ENCODE measurements at regions not wholly inside any gene's neighbourhood (a gene's known extent, or its start where the extent isn't known, plus 50 kb on each side); places are given as distances from the start of the nearest gene placed in this dataset.

DNA sequence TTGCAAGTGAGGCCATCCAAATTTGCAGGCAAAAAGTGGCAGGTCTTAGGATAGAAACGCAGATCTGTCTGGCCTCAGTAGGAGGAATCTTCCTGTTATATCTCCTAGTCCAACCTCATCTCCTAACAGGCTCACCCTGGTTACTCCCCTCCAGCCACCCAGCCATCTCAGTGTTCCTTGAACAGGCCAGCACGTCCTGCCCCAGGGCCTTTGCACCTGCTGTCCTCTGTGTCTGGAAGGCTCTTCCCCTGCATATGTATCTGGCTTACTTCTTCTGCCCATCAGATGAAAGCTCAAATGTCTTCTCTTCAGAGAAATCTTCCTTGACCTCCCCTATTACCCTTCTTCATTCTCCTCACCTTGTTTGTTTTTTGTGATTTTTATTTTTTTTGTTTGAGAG is 107.3 kb upstream of the ALDH1B1 start:
- no peaks in the 10 kb centered on the region for H3K36me3 Mint-ChIP-seq (ENCODE audit: low read depth)
- no peaks in the 10 kb centered on the region for H3K27me3 Mint-ChIP-seq
- no peak overlapping the region for H3K27ac Mint-ChIP-seq
- H3K9me3 Mint-ChIP-seq, result no peaks in the 10 kb centered on the region
- no peak overlapping the region for H3K4me3 Mint-ChIP-seq
- no peaks in the 10 kb centered on the region for H3K4me1 Mint-ChIP-seq (ENCODE audit: low read depth)

DNA sequence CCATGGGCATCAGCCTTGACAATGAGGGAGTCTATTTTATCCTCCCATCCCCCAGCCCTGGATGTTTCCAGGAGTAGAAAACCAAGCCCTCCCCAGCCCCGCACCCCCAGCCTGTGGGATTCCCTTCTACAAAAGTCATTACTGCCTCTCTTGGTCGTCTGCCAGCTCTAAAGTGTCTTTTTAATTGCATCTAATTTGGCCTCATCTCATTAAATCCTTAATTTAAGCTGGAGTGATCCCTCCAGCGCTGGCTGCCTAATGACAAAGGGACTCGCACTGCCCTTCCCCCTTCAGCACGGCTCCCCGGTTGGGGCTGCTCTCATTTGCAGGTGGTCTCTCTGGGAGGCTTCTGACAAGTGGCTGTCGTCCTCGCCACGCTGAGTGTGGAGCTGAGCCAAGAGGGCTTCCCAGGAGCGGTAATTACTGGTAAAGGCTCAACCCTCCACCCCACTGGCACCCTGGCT is 107.9 kb upstream of the ALDH1B1 start:
- H3K4me1 Mint-ChIP-seq (ENCODE audit: low read depth), result peaks cover 2% of the 10 kb centered on the region
- no peak overlapping the region for H3K27ac Mint-ChIP-seq
- H3K9me3 Mint-ChIP-seq, result no peaks in the 10 kb centered on the region
- no peak overlapping the region for H3K4me3 Mint-ChIP-seq
- no peaks in the 10 kb centered on the region for H3K36me3 Mint-ChIP-seq (ENCODE audit: low read depth)
- H3K27me3 Mint-ChIP-seq, result no peaks in the 10 kb centered on the region

DNA sequence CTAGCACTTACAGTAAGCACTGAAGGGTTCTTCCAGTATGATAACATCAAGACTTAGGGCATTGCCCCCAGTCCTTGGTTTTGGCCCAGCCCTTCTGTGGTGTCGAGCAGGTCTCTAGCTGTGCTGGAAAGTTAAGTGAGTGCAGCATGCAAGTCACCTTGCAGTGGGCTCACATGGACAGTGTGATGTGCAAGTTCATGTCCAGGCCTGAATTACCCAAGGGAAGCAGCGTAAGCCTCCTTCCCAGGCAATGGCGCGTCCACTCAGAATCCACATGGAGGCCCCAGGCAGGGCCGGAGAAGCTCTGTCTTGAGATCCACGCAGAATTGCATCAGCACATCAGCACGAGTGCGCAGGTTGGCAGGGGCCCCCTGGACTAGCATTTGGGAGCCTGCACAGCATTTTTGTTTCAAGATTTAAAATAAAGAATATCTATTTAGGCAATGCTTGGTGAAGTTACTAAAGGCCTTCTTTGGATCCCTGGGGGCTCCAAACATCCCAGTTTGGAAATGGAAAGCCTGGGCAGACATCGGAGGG is 108.4 kb upstream of the ALDH1B1 start:
- H3K4me1 Mint-ChIP-seq (ENCODE audit: low read depth), result peaks cover 7% of the 10 kb centered on the region
- H3K9me3 Mint-ChIP-seq, result no peaks in the 10 kb centered on the region
- H3K4me3 Mint-ChIP-seq, result no peak overlapping the region
- H3K27me3 Mint-ChIP-seq, result no peaks in the 10 kb centered on the region
- no peaks in the 10 kb centered on the region for H3K36me3 Mint-ChIP-seq (ENCODE audit: low read depth)
- H3K27ac Mint-ChIP-seq, result no peak overlapping the region

DNA sequence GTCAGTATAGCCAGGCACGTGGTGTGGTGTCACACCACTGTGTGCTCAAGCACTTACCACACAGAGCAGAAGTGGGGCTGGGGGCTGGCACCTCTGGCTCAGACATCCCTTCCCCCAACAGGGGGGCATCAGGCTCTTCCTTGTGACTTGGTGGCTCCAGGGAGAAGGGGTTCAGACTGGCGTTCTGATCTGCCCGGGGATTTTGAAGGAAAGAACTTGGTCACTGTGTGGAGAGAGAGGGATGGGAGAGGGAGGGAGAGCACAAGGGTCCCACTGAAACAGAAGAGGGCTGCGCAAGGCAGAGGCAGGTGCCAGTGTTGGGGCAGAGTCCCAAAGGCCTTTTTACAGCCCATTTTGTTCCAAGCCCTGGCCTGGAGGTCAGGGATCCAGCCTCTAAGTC is 109.7 kb upstream of the ALDH1B1 start:
- Mint-ChIP-seq H3K4me3 (no peak overlapping the region), H3K27ac (no peak overlapping the region), H3K4me1 (ENCODE audit: low read depth) (peaks cover 14% of the 10 kb centered on the region), H3K36me3 (ENCODE audit: low read depth) (no peaks in the 10 kb centered on the region), H3K27me3 (peaks cover 4% of the 10 kb centered on the region), H3K9me3 (no peaks in the 10 kb centered on the region)

DNA sequence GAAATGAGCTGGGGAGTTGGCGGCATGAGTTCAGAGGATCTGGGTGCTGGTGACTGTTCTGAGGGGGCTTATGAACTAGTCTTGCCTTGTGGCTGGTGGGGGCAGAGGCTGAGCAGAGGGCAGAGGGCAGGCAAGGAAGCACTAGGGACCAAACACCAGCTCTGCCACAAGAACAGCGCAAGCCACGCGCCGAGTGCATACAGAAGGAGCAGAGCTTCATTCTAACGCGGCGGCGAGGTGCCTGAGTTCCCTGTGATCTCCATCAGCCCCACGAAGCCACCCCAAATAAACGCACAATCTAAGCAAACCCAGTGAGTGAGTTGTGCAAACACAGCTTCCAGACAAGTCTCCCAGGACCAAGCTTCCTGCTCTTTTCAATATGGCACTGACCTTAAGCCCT is 110.6 kb upstream of the ALDH1B1 start:
- no peaks in the 10 kb centered on the region for H3K36me3 Mint-ChIP-seq (ENCODE audit: low read depth)
- no peak overlapping the region for H3K4me3 Mint-ChIP-seq
- no peaks in the 10 kb centered on the region for H3K9me3 Mint-ChIP-seq
- peaks cover 14% of the 10 kb centered on the region for H3K4me1 Mint-ChIP-seq (ENCODE audit: low read depth)
- H3K27me3 Mint-ChIP-seq, result peaks cover 4% of the 10 kb centered on the region
- no peak overlapping the region for H3K27ac Mint-ChIP-seq

DNA sequence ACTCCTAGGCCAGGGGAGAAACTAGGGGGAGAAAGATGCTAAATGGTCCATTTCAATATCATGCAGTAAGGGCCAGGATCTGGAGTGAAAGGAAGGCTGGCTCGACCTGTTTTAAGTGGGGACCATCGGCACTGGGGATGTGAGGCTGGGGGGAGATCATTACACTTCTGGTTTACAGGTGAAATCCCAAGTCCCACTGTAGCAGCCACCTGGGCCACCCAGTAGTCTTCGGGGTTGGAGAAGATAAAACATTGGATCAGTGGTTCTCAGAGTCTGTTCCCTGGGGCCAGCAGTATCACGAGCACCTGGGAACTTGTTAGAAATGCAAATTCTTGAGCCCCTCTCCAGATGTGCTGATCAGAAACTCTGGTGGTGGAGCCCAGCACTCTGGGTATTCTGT is 111.3 kb upstream of the ALDH1B1 start:
- Mint-ChIP-seq H3K27ac (no peak overlapping the region), H3K4me3 (no peak overlapping the region), H3K27me3 (peaks cover 4% of the 10 kb centered on the region), H3K4me1 (ENCODE audit: low read depth) (peaks cover 14% of the 10 kb centered on the region), H3K36me3 (ENCODE audit: low read depth) (no peaks in the 10 kb centered on the region), H3K9me3 (no peaks in the 10 kb centered on the region)

DNA sequence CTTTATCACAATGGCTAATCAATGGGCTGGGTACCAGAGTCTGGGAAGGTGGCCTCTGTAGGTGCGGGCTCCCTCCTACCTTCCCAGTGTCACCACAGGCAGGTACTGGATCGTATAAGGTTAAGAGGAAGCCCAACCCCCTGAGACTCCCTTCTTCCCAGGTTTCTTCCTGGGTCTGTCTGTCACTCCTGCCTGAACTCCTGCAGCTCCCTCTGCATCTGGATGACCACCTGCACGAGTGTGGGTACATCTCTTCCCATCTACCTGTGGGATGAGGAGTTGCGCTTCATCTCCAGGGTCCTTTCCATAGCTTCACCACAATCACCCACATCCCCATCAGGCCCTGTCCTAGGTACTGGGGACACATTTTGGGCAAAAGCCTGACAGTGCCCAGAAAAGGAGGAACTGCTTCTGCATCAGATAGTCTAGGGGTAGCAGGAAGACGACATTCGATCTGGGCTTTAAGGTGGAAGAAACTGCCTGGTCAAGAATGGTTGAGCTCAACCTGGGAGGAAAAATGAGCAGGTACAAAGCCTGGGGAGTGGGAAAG is 112.2 kb upstream of the ALDH1B1 start:
- Mint-ChIP-seq H3K27me3 (peaks cover 4% of the 10 kb centered on the region), H3K36me3 (ENCODE audit: low read depth) (no peaks in the 10 kb centered on the region), H3K4me1 (ENCODE audit: low read depth) (peaks cover 14% of the 10 kb centered on the region), H3K9me3 (no peaks in the 10 kb centered on the region), H3K4me3 (no peak overlapping the region), H3K27ac (no peak overlapping the region)

DNA sequence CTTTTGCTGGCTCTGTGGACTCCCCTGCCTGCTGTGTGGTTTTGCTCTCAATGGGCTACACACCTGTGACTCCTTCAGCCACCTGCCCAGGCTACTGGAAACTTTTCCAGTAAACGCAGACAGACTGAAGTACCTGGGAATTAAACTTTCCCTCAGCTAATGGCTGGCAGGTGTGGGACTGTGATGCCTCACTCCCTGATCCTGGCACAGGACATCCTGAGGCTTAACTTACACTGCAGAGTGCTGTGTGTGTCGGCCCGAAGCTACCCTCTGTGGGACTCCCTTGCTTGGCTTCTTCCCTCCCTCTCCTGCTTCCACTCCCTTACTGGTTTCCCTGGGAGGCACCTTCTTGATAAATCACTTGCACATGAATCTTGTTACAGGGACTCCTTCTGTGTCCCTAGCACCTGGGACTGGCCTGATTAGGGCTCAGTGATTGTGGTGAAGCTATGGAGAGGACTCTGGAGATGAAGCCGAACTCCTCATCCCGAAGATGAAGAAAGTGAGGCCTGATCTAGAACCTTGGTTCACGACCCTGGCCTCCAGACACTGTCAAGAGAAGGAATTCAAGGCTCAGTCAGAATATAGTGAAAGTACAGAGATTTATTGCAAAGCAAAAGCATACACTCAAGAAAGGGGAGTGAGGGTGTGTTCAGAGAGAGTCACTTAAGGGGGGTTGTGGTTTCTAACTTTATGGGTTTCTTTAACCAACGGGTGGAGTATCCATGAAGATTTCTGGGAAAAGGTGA is 113.4 kb upstream of the ALDH1B1 start:
- no peak overlapping the region for H3K4me3 Mint-ChIP-seq
- H3K4me1 Mint-ChIP-seq (ENCODE audit: low read depth), result peaks cover 14% of the 10 kb centered on the region
- no peaks in the 10 kb centered on the region for H3K36me3 Mint-ChIP-seq (ENCODE audit: low read depth)
- no peak overlapping the region for H3K27ac Mint-ChIP-seq
- H3K27me3 Mint-ChIP-seq, result peaks cover 4% of the 10 kb centered on the region
- no peaks in the 10 kb centered on the region for H3K9me3 Mint-ChIP-seq

DNA sequence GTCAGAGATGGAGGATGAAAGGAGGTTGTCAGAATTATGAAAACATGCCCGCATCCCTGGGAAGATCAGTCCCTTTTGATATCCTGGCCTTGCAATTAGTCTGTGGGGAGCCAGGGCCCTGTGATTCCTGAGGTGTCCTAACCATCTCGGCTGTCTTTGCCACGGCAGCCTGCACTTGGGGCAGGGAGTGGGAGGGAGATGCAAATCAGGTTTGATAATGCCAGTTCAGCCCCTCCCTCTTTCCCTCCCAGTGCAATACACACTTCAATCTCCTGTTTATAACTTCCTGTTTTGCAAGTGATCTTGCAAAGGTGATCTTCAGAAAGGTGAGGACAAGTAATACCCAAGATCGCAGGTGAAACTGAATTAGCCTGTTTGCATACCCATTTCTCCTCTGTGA is 114.0 kb upstream of the ALDH1B1 start:
- Mint-ChIP-seq H3K36me3 (ENCODE audit: low read depth) (no peaks in the 10 kb centered on the region), H3K9me3 (no peaks in the 10 kb centered on the region), H3K27me3 (peaks cover 4% of the 10 kb centered on the region), H3K4me1 (ENCODE audit: low read depth) (peaks cover 14% of the 10 kb centered on the region), H3K27ac (no peak overlapping the region), H3K4me3 (no peak overlapping the region)

DNA sequence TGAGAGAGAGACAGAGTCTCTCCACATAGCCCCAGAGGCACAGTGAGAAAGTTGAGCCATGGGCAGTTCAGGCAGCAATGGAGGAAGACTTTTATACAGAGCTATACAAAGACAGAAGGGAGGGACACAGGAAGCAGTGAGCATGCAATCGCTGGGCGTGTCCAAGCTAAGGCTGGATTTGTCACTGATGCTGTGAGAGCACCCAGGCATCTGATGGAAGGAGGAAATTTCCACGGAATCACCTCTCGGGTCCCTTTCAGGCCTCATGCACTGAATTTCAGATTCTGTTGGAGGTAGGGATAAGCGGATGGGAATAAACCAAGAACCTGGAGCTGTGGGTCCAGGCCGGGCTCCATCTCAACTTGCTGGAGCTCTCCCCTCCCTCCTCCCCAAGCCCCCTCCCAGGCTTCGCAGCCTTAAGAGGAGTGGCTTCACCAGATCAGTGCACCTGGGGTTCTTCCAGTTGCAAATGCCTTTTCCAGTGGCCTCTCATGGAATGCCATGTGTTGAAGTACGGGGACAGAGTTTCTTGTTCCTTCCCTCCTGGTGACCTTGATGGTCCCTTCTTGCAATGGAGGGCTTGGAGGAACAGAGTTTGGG is 114.8 kb upstream of the ALDH1B1 start:
- no peak overlapping the region for H3K27ac Mint-ChIP-seq
- H3K4me1 Mint-ChIP-seq (ENCODE audit: low read depth), result peaks cover 14% of the 10 kb centered on the region
- H3K9me3 Mint-ChIP-seq, result no peaks in the 10 kb centered on the region
- H3K27me3 Mint-ChIP-seq, result peaks cover 4% of the 10 kb centered on the region
- H3K4me3 Mint-ChIP-seq, result no peak overlapping the region
- no peaks in the 10 kb centered on the region for H3K36me3 Mint-ChIP-seq (ENCODE audit: low read depth)

DNA sequence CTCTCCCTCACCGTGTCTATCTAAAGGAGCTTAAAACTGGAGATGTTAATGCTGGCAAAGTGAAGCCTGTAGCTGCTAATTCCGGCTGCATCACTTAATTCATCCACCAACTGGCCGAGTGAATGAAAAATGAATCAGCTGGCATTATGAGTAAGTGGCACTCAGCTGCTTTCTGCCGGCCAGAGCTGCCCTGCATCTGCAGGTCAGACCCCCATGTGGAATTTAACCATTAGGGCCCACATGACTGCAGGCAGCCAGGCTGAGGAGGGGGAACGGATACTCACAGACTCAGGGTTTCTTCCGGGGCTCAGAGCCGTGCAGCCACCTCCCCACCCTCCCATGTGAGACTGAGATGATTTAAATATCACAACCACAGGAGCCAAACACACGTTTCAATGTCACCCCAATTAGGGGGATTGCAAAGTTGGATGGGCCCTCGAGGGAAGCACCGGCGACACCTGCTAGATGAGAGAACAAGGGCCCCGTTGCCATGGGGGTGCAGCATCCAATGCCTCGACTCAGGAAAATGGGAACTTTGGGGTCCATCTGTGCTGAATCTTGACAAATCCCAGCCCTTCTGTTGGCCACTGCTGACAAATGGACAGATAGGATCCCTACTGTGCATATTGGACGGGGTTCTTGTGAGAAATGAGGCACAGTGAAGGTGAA is 115.6 kb upstream of the ALDH1B1 start:
- no peak overlapping the region for H3K27ac Mint-ChIP-seq
- H3K9me3 Mint-ChIP-seq, result no peaks in the 10 kb centered on the region
- H3K36me3 Mint-ChIP-seq (ENCODE audit: low read depth), result no peaks in the 10 kb centered on the region
- peaks cover 4% of the 10 kb centered on the region for H3K27me3 Mint-ChIP-seq
- H3K4me1 Mint-ChIP-seq (ENCODE audit: low read depth), result peaks cover 14% of the 10 kb centered on the region
- H3K4me3 Mint-ChIP-seq, result no peak overlapping the region

DNA sequence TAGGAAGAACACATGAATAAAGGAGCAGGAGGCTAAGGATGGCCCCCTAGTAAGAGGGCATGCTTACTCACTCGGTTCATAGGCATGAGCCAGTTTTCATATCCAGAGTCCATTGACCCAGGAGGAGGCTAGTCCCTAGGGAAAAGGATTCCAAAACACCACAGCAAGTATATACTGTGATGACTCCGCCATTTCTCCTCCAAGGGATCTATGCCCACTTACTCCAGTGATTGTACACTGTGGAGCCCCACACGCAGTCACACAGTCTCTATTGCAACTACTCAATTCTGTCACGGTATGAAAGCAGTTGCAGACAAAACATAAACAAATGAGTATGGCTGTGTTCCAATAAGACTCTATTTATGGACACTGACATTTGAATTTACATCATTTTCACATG is 117.7 kb upstream of the ALDH1B1 start:
- Mint-ChIP-seq H3K27ac (no peak overlapping the region), H3K36me3 (ENCODE audit: low read depth) (no peaks in the 10 kb centered on the region), H3K9me3 (no peaks in the 10 kb centered on the region), H3K4me1 (ENCODE audit: low read depth) (peaks cover 14% of the 10 kb centered on the region), H3K4me3 (no peak overlapping the region), H3K27me3 (peaks cover 4% of the 10 kb centered on the region)

DNA sequence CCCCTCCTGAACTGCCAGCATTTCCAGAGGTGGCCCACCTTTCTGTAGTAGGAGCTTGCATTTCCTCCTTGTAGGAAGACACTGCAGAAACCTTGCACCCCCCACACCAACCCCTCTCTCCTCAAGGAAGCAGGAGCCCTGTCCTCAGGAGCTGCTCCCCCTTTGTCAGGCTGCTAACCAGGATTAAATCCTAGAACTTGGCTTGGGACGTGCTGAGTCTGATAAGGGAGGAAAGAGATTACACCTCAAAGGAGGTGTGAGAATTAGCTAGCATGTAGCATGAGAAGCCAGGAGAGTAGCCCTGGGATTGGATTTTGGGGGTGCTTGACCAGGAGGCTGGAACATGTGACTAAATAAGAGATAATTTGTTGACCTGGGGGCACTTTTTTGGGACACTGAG is 119.8 kb upstream of the ALDH1B1 start:
- H3K9me3 Mint-ChIP-seq, result no peaks in the 10 kb centered on the region
- H3K27ac Mint-ChIP-seq, result no peak overlapping the region
- no peaks in the 10 kb centered on the region for H3K27me3 Mint-ChIP-seq
- no peaks in the 10 kb centered on the region for H3K4me1 Mint-ChIP-seq (ENCODE audit: low read depth)
- H3K4me3 Mint-ChIP-seq, result no peak overlapping the region
- no peaks in the 10 kb centered on the region for H3K36me3 Mint-ChIP-seq (ENCODE audit: low read depth)

DNA sequence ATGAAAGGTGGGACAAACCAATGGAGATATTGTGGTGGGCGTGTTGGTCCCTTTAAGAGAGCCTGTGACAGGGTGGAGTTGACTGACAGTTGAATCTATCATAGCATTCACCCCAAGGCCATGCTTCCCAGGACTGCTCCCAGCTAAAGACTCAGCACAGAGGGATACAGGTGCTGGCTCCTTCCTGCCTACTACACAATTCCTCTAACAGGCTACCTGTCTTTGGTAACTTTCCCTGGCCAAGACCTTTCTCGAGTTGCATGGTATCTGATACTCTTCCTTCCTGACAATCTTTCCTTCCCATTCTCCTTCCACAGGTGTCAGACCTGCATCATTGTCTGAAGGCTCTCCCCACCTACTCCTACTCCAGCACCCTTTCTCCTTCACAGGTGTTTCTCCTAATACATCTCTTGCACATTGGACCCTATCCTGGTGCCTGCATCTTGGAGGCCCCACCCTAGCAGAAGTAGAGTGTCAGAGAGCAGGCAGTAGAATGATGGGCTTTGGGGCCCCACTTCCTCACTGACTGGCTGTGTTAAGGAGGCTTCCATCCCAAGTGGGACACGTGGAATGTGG is 120.7 kb upstream of the ALDH1B1 start:
- H3K4me1 Mint-ChIP-seq (ENCODE audit: low read depth), result no peaks in the 10 kb centered on the region
- H3K9me3 Mint-ChIP-seq, result peaks cover 1% of the 10 kb centered on the region
- no peaks in the 10 kb centered on the region for H3K36me3 Mint-ChIP-seq (ENCODE audit: low read depth)
- no peak overlapping the region for H3K27ac Mint-ChIP-seq
- H3K27me3 Mint-ChIP-seq, result peaks cover 3% of the 10 kb centered on the region
- no peak overlapping the region for H3K4me3 Mint-ChIP-seq

DNA sequence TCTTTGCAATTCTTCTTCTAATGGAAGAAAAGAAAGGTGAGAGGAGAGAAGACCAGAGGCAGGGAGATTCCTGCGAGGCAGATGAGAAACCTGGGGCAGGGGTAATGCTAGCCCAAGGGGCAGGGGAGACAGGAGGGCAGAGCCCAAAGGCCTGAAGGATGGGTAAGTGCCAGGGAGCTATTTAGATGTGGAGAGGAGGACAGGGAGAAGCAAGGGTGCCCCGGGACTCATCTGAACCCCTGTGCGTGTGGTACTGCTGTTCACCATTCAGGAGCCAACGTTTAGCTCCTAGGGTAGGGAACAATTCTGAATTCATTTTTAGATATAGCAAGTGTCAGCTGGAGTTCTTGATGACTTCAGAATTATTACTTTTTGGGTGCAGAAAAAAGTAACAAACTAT is 122.7 kb upstream of the ALDH1B1 start:
- peaks cover 17% of the 10 kb centered on the region for H3K9me3 Mint-ChIP-seq
- peaks cover 8% of the 10 kb centered on the region for H3K27me3 Mint-ChIP-seq
- H3K4me1 Mint-ChIP-seq (ENCODE audit: low read depth), result no peaks in the 10 kb centered on the region
- no peak overlapping the region for H3K27ac Mint-ChIP-seq
- no peaks in the 10 kb centered on the region for H3K36me3 Mint-ChIP-seq (ENCODE audit: low read depth)
- H3K4me3 Mint-ChIP-seq, result no peak overlapping the region
